GM20000 (cell line): ENCODE measurements at regions not wholly inside any gene's neighbourhood (a gene's known extent, or its start where the extent isn't known, plus 50 kb on each side); places are given as distances from the start of the nearest gene placed in this dataset.

Source experiments
- DNase-seq: peaks from one replicate; pipeline ENCODE4 v3.0.0; 2012; ENCODE audit warnings: low spot score
- TF ChIP-seq, protein P1 (sequence below): IDR thresholded peaks from 2 replicates; pipeline ENCODE4 v1.5.1; 2012; ENCODE audit warnings: mild to moderate bottlenecking, control low read depth; ENCODE audit errors: extremely low read depth, missing control alignments

DNA sequence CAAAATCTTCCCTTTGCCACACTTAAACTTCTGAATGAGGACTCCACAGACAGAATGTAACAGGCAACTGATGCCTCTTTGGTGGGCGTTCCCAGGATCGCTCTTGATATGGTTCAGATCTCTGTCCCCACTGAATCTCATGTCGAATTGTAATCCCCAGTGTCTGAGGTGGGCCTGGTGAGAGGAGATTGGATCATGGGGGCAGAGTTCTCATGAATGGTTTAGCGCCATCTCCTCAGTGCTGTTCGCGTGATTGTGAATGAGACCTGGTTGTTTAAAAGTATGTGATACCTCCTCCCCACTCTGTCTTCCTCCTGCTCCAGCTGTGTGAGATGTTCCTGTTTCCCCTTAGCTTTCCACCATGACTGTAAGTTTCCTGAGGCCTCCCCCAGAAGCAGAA is 111.1 kb upstream of the SLC66A3 start:
- DNase-seq: no peak
- TF ChIP-seq, protein P1, sequence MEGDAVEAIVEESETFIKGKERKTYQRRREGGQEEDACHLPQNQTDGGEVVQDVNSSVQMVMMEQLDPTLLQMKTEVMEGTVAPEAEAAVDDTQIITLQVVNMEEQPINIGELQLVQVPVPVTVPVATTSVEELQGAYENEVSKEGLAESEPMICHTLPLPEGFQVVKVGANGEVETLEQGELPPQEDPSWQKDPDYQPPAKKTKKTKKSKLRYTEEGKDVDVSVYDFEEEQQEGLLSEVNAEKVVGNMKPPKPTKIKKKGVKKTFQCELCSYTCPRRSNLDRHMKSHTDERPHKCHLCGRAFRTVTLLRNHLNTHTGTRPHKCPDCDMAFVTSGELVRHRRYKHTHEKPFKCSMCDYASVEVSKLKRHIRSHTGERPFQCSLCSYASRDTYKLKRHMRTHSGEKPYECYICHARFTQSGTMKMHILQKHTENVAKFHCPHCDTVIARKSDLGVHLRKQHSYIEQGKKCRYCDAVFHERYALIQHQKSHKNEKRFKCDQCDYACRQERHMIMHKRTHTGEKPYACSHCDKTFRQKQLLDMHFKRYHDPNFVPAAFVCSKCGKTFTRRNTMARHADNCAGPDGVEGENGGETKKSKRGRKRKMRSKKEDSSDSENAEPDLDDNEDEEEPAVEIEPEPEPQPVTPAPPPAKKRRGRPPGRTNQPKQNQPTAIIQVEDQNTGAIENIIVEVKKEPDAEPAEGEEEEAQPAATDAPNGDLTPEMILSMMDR: no peak

DNA sequence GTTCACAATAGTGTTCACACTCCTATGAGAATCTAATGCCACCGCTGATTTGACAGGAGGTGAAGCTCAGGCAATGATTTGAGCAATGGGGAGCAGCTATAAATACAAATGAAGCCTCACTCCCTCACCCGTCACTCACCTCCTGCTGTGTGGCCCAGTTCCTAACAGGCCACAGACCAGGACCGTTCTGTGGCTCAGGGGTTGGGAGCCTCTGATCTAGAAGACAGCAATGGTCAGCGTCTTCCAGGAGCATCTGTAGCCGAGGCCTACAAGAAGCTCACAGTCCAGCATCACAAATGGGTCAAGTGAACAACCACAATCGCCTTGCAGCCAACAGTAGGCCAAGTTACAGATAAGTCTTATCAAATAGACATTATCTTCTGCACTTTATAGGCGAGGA is 110.0 kb upstream of the SLC66A3 start:
- TF ChIP-seq, protein P1: no peak
- no peak for DNase-seq

DNA sequence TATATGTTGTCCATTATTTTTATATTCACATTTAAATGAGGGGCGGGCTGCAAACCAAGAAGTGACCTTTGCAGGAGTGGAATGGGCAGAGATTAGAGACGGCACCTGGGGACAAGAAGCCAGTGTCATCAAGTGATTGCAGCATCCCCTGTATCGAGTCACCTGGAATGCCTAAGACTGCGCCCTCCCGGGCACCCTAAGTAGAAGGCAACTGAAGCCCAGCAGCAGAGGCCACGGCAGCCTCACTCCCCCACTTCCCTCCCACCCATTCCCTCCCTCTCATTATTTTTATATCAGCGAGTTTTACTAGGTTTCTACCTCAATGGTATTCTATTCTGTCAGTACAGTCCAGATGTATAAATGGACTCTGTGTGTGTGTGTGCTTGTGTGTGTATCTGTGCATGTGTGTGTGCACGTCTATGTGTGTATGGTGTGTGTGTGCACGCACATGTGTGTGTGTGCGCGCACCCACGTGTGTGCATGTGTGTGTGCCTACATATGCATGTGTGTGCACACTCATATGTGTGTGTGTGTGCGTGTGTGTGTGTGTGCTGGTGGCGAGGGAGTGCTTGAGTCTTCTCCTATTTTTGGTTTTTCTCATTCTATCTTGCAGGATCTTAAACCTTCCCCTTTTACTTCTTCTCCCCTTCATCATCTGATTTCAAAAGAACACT is 106.8 kb upstream of the SLC66A3 start:
- TF ChIP-seq, protein P1: no peak
- DNase-seq: no peak

DNA sequence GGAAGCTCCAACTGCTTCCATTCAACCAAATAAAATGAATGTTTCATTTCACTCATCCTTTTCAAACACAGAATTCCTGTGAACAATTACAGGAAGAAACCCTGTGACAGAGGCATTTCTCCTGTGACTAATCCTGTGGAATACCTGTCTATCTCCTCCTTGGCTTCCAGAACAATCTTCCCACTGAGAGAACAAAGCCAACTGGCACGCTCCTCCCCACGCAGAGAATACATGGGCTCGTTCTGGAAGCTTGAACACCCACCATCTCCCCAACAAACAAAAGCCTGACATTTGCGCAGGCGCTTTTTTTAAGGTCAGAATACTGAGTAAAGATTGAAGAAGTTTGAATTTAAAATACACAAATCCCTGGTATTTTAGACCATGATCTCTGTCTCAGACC is 104.7 kb upstream of the SLC66A3 start:
- DNase-seq: no peak
- TF ChIP-seq, protein P1: no peak

DNA sequence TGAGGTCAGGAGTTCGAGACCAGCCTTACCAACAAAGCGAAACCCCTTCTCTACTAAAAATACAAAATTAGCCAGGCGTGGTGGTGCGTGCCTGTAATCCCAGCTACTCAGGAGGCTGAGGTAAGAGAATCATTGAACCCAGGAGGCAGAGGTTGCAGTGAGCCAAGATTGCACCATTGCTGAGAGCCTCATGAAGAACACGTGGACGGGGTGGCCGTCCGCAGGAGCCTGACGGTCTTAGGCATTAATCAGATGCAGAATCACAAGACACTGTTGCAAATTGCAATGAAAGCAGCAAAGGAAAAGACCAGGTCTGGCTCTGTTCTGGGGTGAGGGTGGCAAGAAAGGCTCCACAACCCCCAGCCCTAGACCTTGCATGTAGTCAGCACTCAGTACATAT is 104.0 kb upstream of the SLC66A3 start:
- no peak for DNase-seq
- TF ChIP-seq, protein P1: no peak

DNA sequence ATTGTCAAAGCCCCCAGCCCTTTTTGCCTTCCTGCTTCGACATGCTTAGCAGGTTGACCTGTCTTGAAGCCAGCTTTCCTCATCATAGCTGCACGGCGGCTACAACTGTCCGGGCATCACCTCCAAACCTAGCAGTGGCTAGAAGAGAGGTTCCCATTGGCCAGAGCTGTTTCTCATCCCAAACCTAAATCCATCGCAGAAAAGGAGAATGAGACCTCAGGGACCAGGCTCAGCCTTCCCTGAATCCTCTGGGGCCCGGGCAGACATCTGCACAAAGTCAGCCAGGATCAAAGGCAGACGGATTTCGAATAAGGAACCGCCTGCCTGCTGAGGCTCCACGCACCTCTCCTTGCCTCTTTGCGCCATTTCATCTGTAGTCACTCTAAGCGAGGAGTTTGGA is 101.7 kb upstream of the SLC66A3 start:
- TF ChIP-seq, protein P1: no peak
- no peak for DNase-seq

DNA sequence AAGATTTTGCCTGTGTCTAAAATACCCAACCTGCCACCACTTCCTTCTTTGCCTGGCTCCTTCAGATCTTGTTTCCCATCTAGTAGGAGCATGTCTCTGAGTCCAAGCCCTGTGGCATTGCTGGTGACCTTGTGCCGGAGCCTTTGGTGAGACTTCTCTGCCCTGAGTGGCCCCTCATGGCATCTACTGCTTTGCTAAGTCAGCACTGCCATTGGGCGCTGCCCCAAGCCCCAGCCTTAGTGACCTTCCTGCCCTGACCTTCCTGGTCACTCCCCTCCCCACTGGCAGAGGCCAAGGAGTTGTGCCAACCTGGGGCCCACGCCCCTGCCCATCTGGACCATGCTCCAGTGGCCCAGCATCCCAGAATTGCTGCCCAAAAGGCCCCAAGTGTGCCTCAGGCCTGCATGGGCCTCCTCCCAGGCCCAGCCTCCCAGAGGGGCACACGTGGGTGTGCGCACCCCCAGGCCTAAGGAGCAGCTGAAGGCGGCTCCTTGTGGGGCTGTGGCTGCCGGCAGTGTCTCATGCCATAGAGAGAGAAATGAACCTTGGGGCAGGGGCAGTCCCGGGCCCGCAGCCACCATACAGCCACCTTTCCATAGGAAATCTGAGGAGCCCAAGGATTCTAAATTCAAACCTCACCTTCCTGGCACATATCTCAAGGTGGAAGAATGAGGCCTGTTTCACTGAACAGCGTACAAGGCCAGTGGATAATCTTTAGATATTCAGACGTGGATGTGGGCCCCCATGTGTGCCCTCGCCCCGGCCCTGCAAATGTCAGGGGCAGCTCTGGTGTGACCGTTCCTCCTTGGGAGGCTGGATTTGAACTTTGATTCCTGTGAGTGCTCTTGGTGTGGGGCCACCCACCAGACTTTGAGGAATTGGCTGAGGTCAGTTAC is 100.2 kb upstream of the SLC66A3 start:
- TF ChIP-seq, protein P1: no peak
- no peak for DNase-seq
